Osteocyte (in vitro differentiated cells): ENCODE measurements at regions not wholly inside any gene's neighbourhood (a gene's known extent, or its start where the extent isn't known, plus 50 kb on each side); places are given as distances from the start of the nearest gene placed in this dataset.
"Not testable (repeated sequence)": the region's sequence is repeated elsewhere in the genome, so short reads cannot be mapped to it uniquely, and the experiment has no call there.

Experiments used
- DNase-seq: peaks from one replicate; pipeline ENCODE4 v3.0.0; 2021; ENCODE audit warnings: mixed read lengths; ENCODE audit not compliant: unreplicated experiment; ENCODE audit errors: extremely low spot score
- H3K27ac Mint-ChIP-seq: one replicate; pipeline ENCODE4 v1.8.0; 2021; ENCODE audit warnings: mild to moderate bottlenecking, mixed read lengths; ENCODE audit not compliant: unreplicated experiment
- H3K27me3 Mint-ChIP-seq: one replicate; pipeline ENCODE4 v1.8.0; 2021; ENCODE audit warnings: mixed read lengths; ENCODE audit not compliant: unreplicated experiment
- H3K36me3 Mint-ChIP-seq: one replicate; pipeline ENCODE4 v1.8.0; 2021; ENCODE audit warnings: mixed read lengths; ENCODE audit not compliant: unreplicated experiment
- H3K4me1 Mint-ChIP-seq: one replicate; pipeline ENCODE4 v1.8.0; 2021; ENCODE audit warnings: mixed read lengths; ENCODE audit not compliant: unreplicated experiment
- H3K4me3 Mint-ChIP-seq: one replicate; pipeline ENCODE4 v1.8.0; 2021; ENCODE audit warnings: mild to moderate bottlenecking, moderate library complexity, mixed read lengths; ENCODE audit not compliant: unreplicated experiment
- H3K9me3 Mint-ChIP-seq: one replicate; pipeline ENCODE4 v1.8.0; 2021; ENCODE audit warnings: mixed read lengths; ENCODE audit not compliant: unreplicated experiment
- CTCF ChIP-seq: fragments of 200-600 bp; sonication (generic); IDR thresholded peaks from 2 replicates; pipeline ENCODE4 v1.5.0; 2021; ENCODE audit warnings: antibody characterized with exemption, mild to moderate bottlenecking, moderate library complexity

GRCh38 chr4:125181804-125182203 lies 133.0 kb upstream of the FAT4 start:
- no peaks in the 10 kb centered on the region for H3K27me3 Mint-ChIP-seq
- H3K4me1 Mint-ChIP-seq, result peaks cover 5% of the 10 kb centered on the region
- no peaks in the 10 kb centered on the region for H3K36me3 Mint-ChIP-seq
- H3K9me3 Mint-ChIP-seq, result no peaks in the 10 kb centered on the region
- no peak for TF ChIP-seq CTCF
- DNase-seq, result no peak
- H3K27ac Mint-ChIP-seq, result no peak overlapping the region
- no peak overlapping the region for H3K4me3 Mint-ChIP-seq

- H3K9me3 Mint-ChIP-seq, result peaks cover under 1% of the 10 kb centered on the region
- peaks cover 5% of the 10 kb centered on the region for H3K4me1 Mint-ChIP-seq
- no peaks in the 10 kb centered on the region for H3K36me3 Mint-ChIP-seq
- H3K4me3 Mint-ChIP-seq, result no peak overlapping the region
- no peak overlapping the region for H3K27ac Mint-ChIP-seq
- no peak for TF ChIP-seq CTCF
- DNase-seq, result no peak
- H3K27me3 Mint-ChIP-seq, result no peaks in the 10 kb centered on the region
These were observed 135.0 kb upstream of the FAT4 start for GRCh38 chr4:125179727-125180126.

- TF ChIP-seq CTCF, result no peak
- Mint-ChIP-seq H3K4me3 (no peak overlapping the region), H3K9me3 (peaks cover 6% of the 10 kb centered on the region), H3K4me1 (peaks cover 6% of the 10 kb centered on the region), H3K27ac (no peak overlapping the region), H3K27me3 (no peaks in the 10 kb centered on the region), H3K36me3 (peaks cover under 1% of the 10 kb centered on the region)
- no peak for DNase-seq
These were observed 145.6 kb upstream of the FAT4 start for GRCh38 chr4:125169192-125169591.

- Mint-ChIP-seq H3K27me3 (no peaks in the 10 kb centered on the region), H3K4me3 (no peak overlapping the region), H3K9me3 (peaks cover 5% of the 10 kb centered on the region), H3K36me3 (no peaks in the 10 kb centered on the region), H3K4me1 (peaks cover 6% of the 10 kb centered on the region), H3K27ac (no peak overlapping the region)
- no peak for DNase-seq
- no peak for TF ChIP-seq CTCF
These were observed 146.2 kb upstream of the FAT4 start for GRCh38 chr4:125168531-125168930.

- not testable (repeated sequence) for H3K27ac Mint-ChIP-seq, H3K27me3 Mint-ChIP-seq, H3K4me1 Mint-ChIP-seq, H3K36me3 Mint-ChIP-seq, H3K4me3 Mint-ChIP-seq, H3K9me3 Mint-ChIP-seq, DNase-seq
These were observed 148.7 kb upstream of the FAT4 start for GRCh38 chr4:125166012-125166411.

GRCh38 chr4:125159001-125159400 lies 155.8 kb upstream of the FAT4 start:
- Mint-ChIP-seq H3K27me3 (no peaks in the 10 kb centered on the region), H3K27ac (no peak overlapping the region)

More at GRCh38 chr4:125159001-125159400, 155.8 kb upstream of the FAT4 start:
- DNase-seq, result no peak
- no peak for TF ChIP-seq CTCF
- Mint-ChIP-seq H3K36me3 (no peaks in the 10 kb centered on the region), H3K4me1 (no peaks in the 10 kb centered on the region), H3K9me3 (peaks cover 4% of the 10 kb centered on the region), H3K4me3 (no peak overlapping the region)
